NT2/D1 (cell line): ENCODE measurements at regions not wholly inside any gene's neighbourhood (a gene's known extent, or its start where the extent isn't known, plus 50 kb on each side); places are given as distances from the start of the nearest gene placed in this dataset.

Experiments
- SUZ12 ChIP-seq: IDR thresholded peaks from 2 replicates; pipeline ENCODE4 v1.6.1; 2011; ENCODE audit not compliant: insufficient read length, insufficient read depth; ENCODE audit errors: extremely low read depth
- YY1 ChIP-seq: IDR thresholded peaks from 2 replicates; pipeline ENCODE4 v1.6.1; 2011; ENCODE audit not compliant: insufficient read length, insufficient read depth
- ZNF274 ChIP-seq: IDR thresholded peaks from 2 replicates; pipeline ENCODE4 v1.6.1; 2011; ENCODE audit warnings: mild to moderate bottlenecking, low read depth, low read length

DNA sequence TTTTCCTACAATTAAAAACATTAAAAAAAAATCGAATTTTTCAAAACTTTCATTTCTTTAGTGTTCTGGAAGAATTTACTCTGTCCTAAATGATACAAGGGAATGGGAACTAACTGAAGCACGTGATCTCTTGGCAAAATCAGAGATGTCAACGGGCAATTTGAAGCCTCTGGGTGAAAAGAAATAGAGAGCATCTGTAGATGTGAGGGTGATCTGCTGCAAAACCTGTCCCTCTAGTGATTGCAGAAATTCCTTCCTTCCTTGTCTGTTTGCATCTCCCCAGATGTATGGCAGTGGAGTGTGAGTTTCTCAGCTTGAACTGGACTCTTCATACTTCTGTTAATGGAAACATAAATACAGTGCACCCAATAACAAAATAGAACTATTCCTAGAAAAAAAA is 100.5 kb upstream of the S1PR1 start:
- no peak for TF ChIP-seq YY1
- TF ChIP-seq ZNF274, result no peak
- TF ChIP-seq SUZ12, result no peak
